ENCODE measurements at regions not wholly inside any gene's neighbourhood (a gene's known extent, or its start where the extent isn't known, plus 50 kb on each side); places are given as distances from the start of the nearest gene placed in this dataset.
A peak's percentile ranks its signal among the peaks of the same experiment; 100 is the strongest.

DNA sequence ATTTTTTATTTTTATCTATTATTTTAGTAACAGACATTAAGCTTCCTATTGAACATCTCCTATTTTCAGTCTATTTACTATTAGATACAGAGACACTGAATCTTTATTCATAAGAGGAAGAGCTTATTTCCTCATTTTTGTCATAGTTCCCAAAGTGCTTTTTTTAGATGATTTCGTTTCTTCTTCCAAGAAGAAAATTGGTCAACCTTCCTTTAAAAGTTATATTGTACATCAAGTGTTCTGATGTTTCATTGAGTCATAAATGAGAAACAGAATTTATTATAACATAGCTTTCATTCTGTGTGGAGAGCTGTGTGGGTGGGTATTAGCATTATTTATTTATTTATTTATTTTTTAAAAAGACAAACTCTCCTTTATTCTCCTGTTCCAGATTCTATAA lies 50.6 kb upstream of the BACH1 start:
- Histone ChIP-seq H4K20me1 (ENCODE audit: control insufficient read depth, insufficient read depth) (no peaks in the 10 kb centered on the region), H3K4me2 (ENCODE audit: control insufficient read depth, insufficient read depth) (no peak overlapping the region), H3K27ac (ENCODE audit: control insufficient read depth, insufficient read depth) (no peak overlapping the region), H3K27me3 (replicated peaks in 1 of 2; ENCODE audit: control insufficient read depth in 2 of 2, insufficient read depth in 2 of 2, low read length in 1 of 2) (no peaks in the 10 kb centered on the region), H3K4me3 (no peak overlapping the region), H2AFZ (ENCODE audit: control insufficient read depth, low read depth, low read length) (no peak overlapping the region), H3K36me3 (ENCODE audit: control insufficient read depth in 2 of 2, insufficient read depth in 2 of 2, low read length in 1 of 2) (no peaks in the 10 kb centered on the region), H3K79me2 (ENCODE audit: control insufficient read depth, insufficient read depth, low read length) (no peaks in the 10 kb centered on the region), H3K4me1 (ENCODE audit: control insufficient read depth, insufficient read depth, low read length) (peaks cover 11% of the 10 kb centered on the region), H3K9ac (ENCODE audit: control insufficient read depth, insufficient read depth, low read length) (no peak overlapping the region), H3K9me3 (replicated peaks; ENCODE audit: control insufficient read depth, insufficient read depth, low read length) (peaks cover 6% of the 10 kb centered on the region; the same call in 2 of the 3 replicates)
- ChIA-PET RAD21 (ENCODE audit: unreplicated experiment) (interaction anchor here (0.8 to 2.7 kb wide), 10 partner anchors 12 to 143 kb away, joined by 3 to 8 read pairs (median 4); partner anchors contain the start of gene BACH1), CTCF (interaction anchor here (1.1 to 2.8 kb wide), 6 partner anchors 9 to 143 kb away, joined by 3 to 14 read pairs (median 4); no protein-coding TSS in a partner anchor), SMC1A (ENCODE audit: uncharacterized antibody, unreplicated experiment) (interaction anchor here (0.8 to 7.9 kb wide), 16 partner anchors 13 to 160 kb away, joined by 3 to 94 read pairs (median 3); no protein-coding TSS in a partner anchor), POLR2A (interaction anchor here (0.5 to 1.0 kb wide), 6 partner anchors 8 to 66 kb away, joined by 3 to 4 read pairs (median 4); no protein-coding TSS in a partner anchor)
- BruUV-seq (replicated peaks), result no TSS peak
- DNase-seq (ENCODE audit: low read depth, low spot score), result no peak
- TF ChIP-seq SMARCA5 (IDR thresholded peaks at IDR 0.05) (no peak), KDM1A (IDR thresholded peaks at IDR 0.05; ENCODE audit: borderline replicate concordance) (no peak), ZNF207 (IDR thresholded peaks at IDR 0.05; ENCODE audit: borderline replicate concordance) (no peak), TCF3 (IDR thresholded peaks at IDR 0.05; ENCODE audit: borderline replicate concordance, insufficient read depth, low read depth, low read length) (no peak), MEF2A (IDR thresholded peaks at IDR 0.05; ENCODE audit: insufficient read depth, low read depth, low read length) (0 out of 2 replicates have a peak, but pooled peaks have one; percentile 17), MTA2 (IDR thresholded peaks at IDR 0.05; ENCODE audit: low read depth) (no peak)
- FAIRE-seq, result no peak
- 0% methylated on average over 1 of the region's 1 CpG for WGBS (ENCODE audit: insufficient coverage, insufficient replicate concordance, low lambda C conversion rate, missing lambda C conversion rate)
- intact Hi-C loops (cut with micrococcal nuclease; ENCODE audit: unreplicated experiment) (no loop called here), in situ Hi-C loops (cut with MboI) (no loop called here)
- no peak for ATAC-seq

Data from GM12878 (cell line).